ENCODE measurements at regions not wholly inside any gene's neighbourhood (a gene's known extent, or its start where the extent isn't known, plus 50 kb on each side); places are given as distances from the start of the nearest gene placed in this dataset.

- ChIA-PET POLR2A (no interaction called here), CTCF (no interaction called here)
- H3K4me3 Mint-ChIP-seq (ENCODE audit: unreplicated experiment): no peak overlapping the region
- no peaks in the 10 kb centered on the region for H3K4me1 Mint-ChIP-seq (ENCODE audit: insufficient read depth, unreplicated experiment)
- no peaks in the 10 kb centered on the region for H3K27me3 Mint-ChIP-seq (ENCODE audit: insufficient read depth, unreplicated experiment)
- intact Hi-C loops (cut with micrococcal nuclease): no loop called here
- no peaks in the 10 kb centered on the region for H3K36me3 Mint-ChIP-seq (ENCODE audit: insufficient read depth, unreplicated experiment)
- H3K27ac Mint-ChIP-seq (ENCODE audit: low read depth, unreplicated experiment): no peak overlapping the region
- DNase-seq (ENCODE audit: unreplicated experiment): no peak
- peaks cover 13% of the 10 kb centered on the region for H3K9me3 Mint-ChIP-seq (ENCODE audit: unreplicated experiment)
- BruUV-seq (replicated peaks): no TSS peak
- TF ChIP-seq CTCF (IDR thresholded peaks at IDR 0.05; ENCODE audit: unreplicated experiment): no peak
Measured at GRCh38 chr4:31291238-31291637, 571.1 kb downstream of the PCDH7 start.

DNA sequence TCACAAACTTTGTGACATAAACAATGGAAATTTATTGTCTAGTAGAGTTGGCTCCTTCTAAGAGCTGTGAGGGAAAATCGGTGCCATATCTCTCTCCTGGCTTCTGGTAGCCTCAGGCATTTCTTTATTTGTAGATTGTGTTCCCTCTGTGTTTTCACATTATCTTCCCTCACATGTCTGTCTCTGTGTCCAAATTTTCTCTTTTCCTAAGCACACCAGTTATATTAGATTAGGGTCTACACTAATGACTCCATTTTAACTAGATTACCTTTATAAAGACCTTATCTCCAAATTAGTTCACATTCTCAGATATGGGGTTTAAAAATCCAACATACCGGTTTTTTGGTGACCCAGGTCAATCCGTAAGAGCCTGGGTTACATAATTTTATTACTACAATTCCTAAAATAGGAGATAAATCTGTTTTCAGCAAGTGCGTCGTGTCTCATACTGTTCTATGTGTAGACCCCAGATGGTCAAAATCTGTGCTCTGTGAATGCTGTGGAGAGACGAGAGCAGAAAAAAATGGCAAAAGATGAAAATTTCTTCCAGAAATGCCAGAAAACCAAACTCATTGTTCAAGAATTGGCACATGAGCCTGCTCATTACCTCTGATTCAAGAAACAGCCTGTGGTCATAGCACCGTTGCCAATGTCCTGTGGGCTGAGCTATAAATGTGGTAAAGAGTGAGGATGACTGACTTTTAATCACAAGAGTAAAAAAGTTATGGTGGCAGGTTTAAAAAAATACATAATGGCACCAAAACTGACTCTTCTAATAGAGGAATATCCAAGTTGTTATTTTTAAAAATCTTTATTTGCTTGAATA is 574.7 kb downstream of the PCDH7 start:
- Mint-ChIP-seq H3K4me3 (ENCODE audit: unreplicated experiment) (no peak overlapping the region), H3K36me3 (ENCODE audit: insufficient read depth, unreplicated experiment) (no peaks in the 10 kb centered on the region), H3K27ac (ENCODE audit: low read depth, unreplicated experiment) (no peak overlapping the region), H3K4me1 (ENCODE audit: insufficient read depth, unreplicated experiment) (no peaks in the 10 kb centered on the region), H3K9me3 (ENCODE audit: unreplicated experiment) (peaks cover 9% of the 10 kb centered on the region), H3K27me3 (ENCODE audit: insufficient read depth, unreplicated experiment) (no peaks in the 10 kb centered on the region)
- BruUV-seq (replicated peaks): no TSS peak
- DNase-seq (ENCODE audit: unreplicated experiment): no peak
- intact Hi-C loops (cut with micrococcal nuclease): no loop called here
- TF ChIP-seq CTCF (IDR thresholded peaks at IDR 0.05; ENCODE audit: unreplicated experiment): no peak
- ChIA-PET POLR2A (no interaction called here), CTCF (no interaction called here)

GRCh38 chr4:31298737-31299136 is 578.6 kb downstream of the PCDH7 start:
- CTCF ChIA-PET: no interaction called here
- no peaks in the 10 kb centered on the region for H3K4me1 Mint-ChIP-seq (ENCODE audit: insufficient read depth, unreplicated experiment)
- POLR2A ChIA-PET: no interaction called here
- H3K36me3 Mint-ChIP-seq (ENCODE audit: insufficient read depth, unreplicated experiment): no peaks in the 10 kb centered on the region
- intact Hi-C loops (cut with micrococcal nuclease): no loop called here
- BruUV-seq (replicated peaks): no TSS peak
- TF ChIP-seq CTCF (IDR thresholded peaks at IDR 0.05; ENCODE audit: unreplicated experiment): no peak
- no peaks in the 10 kb centered on the region for H3K9me3 Mint-ChIP-seq (ENCODE audit: unreplicated experiment)
- no peaks in the 10 kb centered on the region for H3K27me3 Mint-ChIP-seq (ENCODE audit: insufficient read depth, unreplicated experiment)
- no peak overlapping the region for H3K4me3 Mint-ChIP-seq (ENCODE audit: unreplicated experiment)
- no peak for DNase-seq (ENCODE audit: unreplicated experiment)
- no peak overlapping the region for H3K27ac Mint-ChIP-seq (ENCODE audit: low read depth, unreplicated experiment)

DNA sequence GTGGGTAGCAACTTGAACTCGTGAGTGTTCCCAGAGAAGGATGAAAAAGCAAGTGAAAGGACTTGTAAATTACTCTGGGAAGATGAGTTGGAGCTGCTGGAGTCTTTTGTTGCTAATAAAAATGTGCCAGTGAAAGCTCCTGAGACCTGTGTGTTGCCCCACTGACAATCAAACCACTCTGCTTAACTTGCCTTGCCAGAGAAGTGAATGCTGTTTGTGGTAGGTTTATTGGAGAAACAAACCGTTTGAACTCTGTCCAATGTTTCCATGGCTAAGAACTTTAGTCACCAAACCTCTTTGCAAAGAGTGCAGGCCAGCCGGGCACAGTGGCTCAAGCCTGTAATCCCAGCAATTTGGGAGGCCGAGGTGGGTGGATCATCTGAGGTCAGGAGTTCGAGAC is 586.9 kb downstream of the PCDH7 start:
- no peaks in the 10 kb centered on the region for H3K4me1 Mint-ChIP-seq (ENCODE audit: insufficient read depth, unreplicated experiment)
- intact Hi-C loops (cut with micrococcal nuclease): no loop called here
- H3K4me3 Mint-ChIP-seq (ENCODE audit: unreplicated experiment): no peak overlapping the region
- TF ChIP-seq CTCF (IDR thresholded peaks at IDR 0.05; ENCODE audit: unreplicated experiment): no peak
- POLR2A ChIA-PET: no interaction called here
- CTCF ChIA-PET: no interaction called here
- no peak overlapping the region for H3K27ac Mint-ChIP-seq (ENCODE audit: low read depth, unreplicated experiment)
- H3K9me3 Mint-ChIP-seq (ENCODE audit: unreplicated experiment): no peaks in the 10 kb centered on the region
- DNase-seq (ENCODE audit: unreplicated experiment): no peak
- no peaks in the 10 kb centered on the region for H3K36me3 Mint-ChIP-seq (ENCODE audit: insufficient read depth, unreplicated experiment)
- BruUV-seq (replicated peaks): no TSS peak
- H3K27me3 Mint-ChIP-seq (ENCODE audit: insufficient read depth, unreplicated experiment): no peaks in the 10 kb centered on the region

Data from MCF 10A (cell line).